Smooth muscle cell (in vitro differentiated cells): ENCODE measurements at regions not wholly inside any gene's neighbourhood (a gene's known extent, or its start where the extent isn't known, plus 50 kb on each side); places are given as distances from the start of the nearest gene placed in this dataset.
"Not testable (repeated sequence)": the region's sequence is repeated elsewhere in the genome, so short reads cannot be mapped to it uniquely, and the experiment has no call there.

ENCODE experiments used
- DNase-seq: peaks from one replicate; lab custom pipeline; 2025; ENCODE audit not compliant: unreplicated experiment; lab: John Stamatoyannopoulos, UW
- H2AFZ ChIP-seq: fragments of 200-600 bp; sonication (generic); 2 replicates; pipeline ENCODE4 v1.6.0; 2016; ENCODE audit warnings: antibody characterized with exemption, low read depth, mild to moderate bottlenecking
- H3F3A ChIP-seq: fragments of 200-600 bp; sonication (generic); 2 replicates; pipeline ENCODE4 v1.6.0; 2017; ENCODE audit warnings: antibody characterized with exemption, low read depth
- H3K27ac ChIP-seq: fragments of 200-600 bp; sonication (generic); 2 replicates; pipeline ENCODE4 v1.5.1; 2016; ENCODE audit warnings: low read depth, mild to moderate bottlenecking
- H3K27me3 ChIP-seq: fragments of 200-600 bp; sonication (generic); 2 replicates; pipeline ENCODE4 v1.6.1; 2016; ENCODE audit warnings: low read depth, mild to moderate bottlenecking
- H3K36me3 ChIP-seq: fragments of 200-600 bp; sonication (generic); 2 replicates; pipeline ENCODE4 v1.5.1; 2016; ENCODE audit warnings: low read depth
- H3K4me1 ChIP-seq: fragments of 200-600 bp; sonication (generic); 2 replicates; pipeline ENCODE4 v1.5.1; 2016; ENCODE audit warnings: low read depth
- H3K4me2 ChIP-seq: fragments of 200-600 bp; sonication (generic); 2 replicates; pipeline ENCODE4 v1.6.0; 2016; ENCODE audit warnings: mild to moderate bottlenecking
- H3K4me3 ChIP-seq: fragments of 200-600 bp; sonication (generic); 2 replicates; pipeline ENCODE4 v1.5.1; 2016; ENCODE audit warnings: mild to moderate bottlenecking
- H3K79me2 ChIP-seq: fragments of 200-600 bp; sonication (generic); 2 replicates; pipeline ENCODE4 v1.6.0; 2016; ENCODE audit warnings: low read depth, mild to moderate bottlenecking
- H3K9ac ChIP-seq: fragments of 200-600 bp; sonication (generic); 2 replicates; pipeline ENCODE4 v1.6.0; 2016; ENCODE audit warnings: low read depth
- H3K9me3 ChIP-seq: fragments of 200-600 bp; sonication (generic); replicated peaks from 2 replicates; pipeline ENCODE4 v1.5.1; 2016; ENCODE audit warnings: low read depth
- H4K20me1 ChIP-seq: fragments of 200-600 bp; sonication (generic); 2 replicates; pipeline ENCODE4 v1.6.0; 2016; ENCODE audit warnings: low read depth
- CTCF ChIP-seq: fragments of 200-600 bp; sonication (generic); IDR thresholded peaks from 2 replicates; pipeline ENCODE4 v1.5.1; 2017; ENCODE audit warnings: borderline replicate concordance, mild to moderate bottlenecking, antibody characterized with exemption; ENCODE audit not compliant: insufficient read depth, poor library complexity, severe bottlenecking
- WGBS: methylation state at CpG from one replicate; pipeline ENCODE4 v1.1.7; 2016; ENCODE audit warnings: low lambda C conversion rate; 5-methylcytosine and 5-hydroxymethylcytosine counted together

GRCh38 chr3:20524328-20524727 lies 338.3 kb upstream of the SGO1 start:
- Histone ChIP-seq H3K9ac (no peak overlapping the region), H4K20me1 (no peaks in the 10 kb centered on the region), H3K4me3 (no peak overlapping the region), H3K9me3 (no peaks in the 10 kb centered on the region), H2AFZ (no peak overlapping the region), H3K4me1 (no peaks in the 10 kb centered on the region), H3F3A (no peaks in the 10 kb centered on the region), H3K79me2 (no peaks in the 10 kb centered on the region), H3K27ac (no peak overlapping the region), H3K36me3 (no peaks in the 10 kb centered on the region), H3K27me3 (no peaks in the 10 kb centered on the region), H3K4me2 (no peak overlapping the region)
- no peak for TF ChIP-seq CTCF
- DNase-seq: no peak

DNA sequence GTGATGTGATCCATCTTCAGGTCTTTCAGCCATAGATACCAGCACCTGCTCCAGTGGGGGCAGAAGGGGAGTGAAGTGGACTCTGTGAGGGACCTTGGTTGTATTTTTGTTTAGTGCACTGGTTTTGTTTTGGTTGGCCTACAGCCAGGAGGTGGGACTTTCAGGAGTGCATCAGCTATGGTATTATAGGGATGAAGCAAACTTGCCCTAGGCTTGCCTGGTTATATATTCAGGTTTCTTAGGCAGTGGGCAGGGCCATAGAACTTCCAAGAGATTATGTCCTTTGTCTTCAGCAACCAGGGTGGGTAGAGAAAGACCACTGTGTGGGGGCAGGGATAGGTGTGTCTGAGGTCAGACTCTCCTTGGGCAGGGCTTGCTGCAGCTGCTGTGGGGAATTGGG lies 337.3 kb upstream of the SGO1 start:
- no peaks in the 10 kb centered on the region for H3K9me3 ChIP-seq
- no peak overlapping the region for H3K9ac ChIP-seq
- no peak overlapping the region for H3K27ac ChIP-seq

DNA sequence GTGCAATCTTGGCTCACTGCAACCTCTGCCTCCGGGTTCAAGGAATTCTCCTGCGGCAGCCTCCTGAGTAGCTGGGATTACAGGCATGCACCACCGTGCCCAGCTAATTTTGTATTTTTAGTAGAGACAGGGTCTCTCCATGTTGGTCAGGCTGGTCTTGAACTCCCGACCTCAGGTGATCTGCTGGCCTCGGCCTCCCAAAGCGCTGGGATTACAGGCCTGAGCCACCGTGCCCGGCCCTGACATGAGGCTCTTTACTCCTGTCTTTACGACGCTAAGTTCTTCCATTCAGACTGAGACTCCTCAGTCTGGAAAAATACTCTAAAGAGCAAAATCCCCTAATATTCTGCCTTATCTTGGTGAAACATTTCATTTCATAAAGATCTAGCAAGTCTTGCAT lies 331.3 kb upstream of the SGO1 start:
- H3K79me2 ChIP-seq, DNase-seq, H2AFZ ChIP-seq, H3K36me3 ChIP-seq, H3K9ac ChIP-seq, H3K27ac ChIP-seq, H3K4me2 ChIP-seq, H3F3A ChIP-seq, H3K27me3 ChIP-seq, H4K20me1 ChIP-seq, H3K4me1 ChIP-seq, H3K4me3 ChIP-seq, H3K9me3 ChIP-seq: not testable (repeated sequence)
- WGBS: 92% methylated on average over 10 of the region's 10 CpGs

More for the DNA sequence above, 337.3 kb upstream of the SGO1 start:
- H4K20me1 ChIP-seq: no peaks in the 10 kb centered on the region
- TF ChIP-seq CTCF: no peak
- no peaks in the 10 kb centered on the region for H3K4me1 ChIP-seq
- H3K27me3 ChIP-seq: no peaks in the 10 kb centered on the region
- H3K36me3 ChIP-seq: no peaks in the 10 kb centered on the region
- no peak overlapping the region for H2AFZ ChIP-seq
- no peak overlapping the region for H3K4me3 ChIP-seq
- no peaks in the 10 kb centered on the region for H3K79me2 ChIP-seq
- no peak overlapping the region for H3K4me2 ChIP-seq
- DNase-seq: no peak
- no peaks in the 10 kb centered on the region for H3F3A ChIP-seq

- no peaks in the 10 kb centered on the region for H3K9me3 ChIP-seq
- no peaks in the 10 kb centered on the region for H3K79me2 ChIP-seq
- H3K9ac ChIP-seq: no peak overlapping the region
- DNase-seq: no peak
- H3K4me1 ChIP-seq: no peaks in the 10 kb centered on the region
- H3K36me3 ChIP-seq: no peaks in the 10 kb centered on the region
- H2AFZ ChIP-seq: no peak overlapping the region
- no peaks in the 10 kb centered on the region for H3K27me3 ChIP-seq
- H4K20me1 ChIP-seq: no peaks in the 10 kb centered on the region
- H3K4me2 ChIP-seq: no peak overlapping the region
- no peak for TF ChIP-seq CTCF
- no peaks in the 10 kb centered on the region for H3F3A ChIP-seq
- no peak overlapping the region for H3K27ac ChIP-seq
- no peak overlapping the region for H3K4me3 ChIP-seq
Measured at GRCh38 chr3:20516311-20516710, 330.3 kb upstream of the SGO1 start.
